SK-N-SH (cell line): ENCODE measurements at regions not wholly inside any gene's neighbourhood (a gene's known extent, or its start where the extent isn't known, plus 50 kb on each side); places are given as distances from the start of the nearest gene placed in this dataset.

Source experiments
- CTCF ChIA-PET: fragments of 300-600, 350-600 bp; formaldehyde crosslinking; extraction: SDS; loops from one replicate; lab custom pipeline; 2021; lab: Yijun Ruan, JAX
- POLR2A ChIA-PET: fragments of 350-600 bp; sonication (Branson Sonifier 250); formaldehyde crosslinking; extraction: SDS; loops from one replicate; lab custom pipeline; 2020; ENCODE audit warnings: antibody characterized with exemption, inconsistent platforms; lab: Yijun Ruan, JAX
- DNase-seq: peaks from one replicate; pipeline ENCODE4 v3.0.0; 2012
- H2AFZ ChIP-seq: fragments of 200-600 bp; sonication (generic); 2 replicates; pipeline ENCODE4 v1.8.1; 2016; ENCODE audit warnings: antibody characterized with exemption, mild to moderate bottlenecking, low read depth
- H3F3A ChIP-seq: fragments of 200-600 bp; sonication (generic); replicated peaks from 2 replicates; pipeline ENCODE3; 2016; ENCODE audit warnings: antibody characterized with exemption, mild to moderate bottlenecking; ENCODE audit not compliant: insufficient read depth
- H3K27ac ChIP-seq, 2 experiments: fragments of 200-500 bp in 1 of 2; fragments of 200-600 bp in 1 of 2; sonication (Bioruptor generic) in 1 of 2; sonication (generic), shearing (Covaris generic) in 1 of 2; 2 replicates each; pipeline versions ENCODE4 v1.5.1 to v1.6.1; 2014 to 2016; ENCODE audit warnings: low read depth in 2 of 2, inconsistent platforms in 1 of 2, low read length in 1 of 2, mild to moderate bottlenecking in 1 of 2, mixed read lengths in 1 of 2
- H3K27me3 ChIP-seq: fragments of 200-600 bp; sonication (generic), shearing (Covaris generic); 2 replicates; pipeline ENCODE4 v1.6.1; 2016; ENCODE audit warnings: mixed run types; ENCODE audit not compliant: insufficient read depth
- H3K36me3 ChIP-seq, 2 experiments: fragments of 200-500 bp in 1 of 2; fragments of 200-600 bp in 1 of 2; sonication (Bioruptor generic) in 1 of 2; sonication (generic) in 1 of 2; replicated peaks in 1 of 2; 2 replicates each; pipeline versions ENCODE3 to v1.5.1; 2014 to 2016; ENCODE audit warnings: low read length in 1 of 2, mild to moderate bottlenecking in 1 of 2; ENCODE audit not compliant: insufficient read depth in 2 of 2, control insufficient read depth in 1 of 2
- H3K4me1 ChIP-seq, 2 experiments: fragments of 200-500 bp in 1 of 2; fragments of 200-600 bp in 1 of 2; sonication (Bioruptor generic) in 1 of 2; sonication (generic), shearing (Covaris generic) in 1 of 2; 2 replicates each; pipeline versions ENCODE4 v1.5.1 to v1.6.1; 2014 to 2016; ENCODE audit warnings: low read depth in 1 of 2, low read length in 1 of 2, mixed run types in 1 of 2; ENCODE audit not compliant: insufficient read depth in 2 of 2, control insufficient read depth in 1 of 2
- H3K4me2 ChIP-seq: fragments of 200-600 bp; sonication (generic), shearing (Covaris generic); 2 replicates; pipeline ENCODE4 v1.6.1; 2017; ENCODE audit warnings: mixed run types
- H3K4me3 ChIP-seq, 2 experiments: fragments of 200-500 bp in 1 of 2; fragments of 200-600 bp in 1 of 2; sonication (Bioruptor generic) in 1 of 2; sonication (generic), shearing (Covaris generic) in 1 of 2; 2 replicates each; pipeline versions ENCODE4 v1.5.1 to v1.8.1; 2014 to 2016; ENCODE audit warnings: low read depth in 2 of 2, inconsistent platforms in 1 of 2, low read length in 1 of 2, mild to moderate bottlenecking in 1 of 2, mixed read lengths in 1 of 2, moderate library complexity in 1 of 2
- H3K79me2 ChIP-seq: fragments of 200-600 bp; sonication (generic); 2 replicates; pipeline ENCODE4 v1.8.1; 2017; ENCODE audit warnings: mild to moderate bottlenecking; ENCODE audit not compliant: insufficient read depth
- H3K9ac ChIP-seq: fragments of 200-600 bp; sonication (generic); 2 replicates; pipeline ENCODE4 v1.6.1; 2017; ENCODE audit warnings: mixed run types
- H3K9me2 ChIP-seq: fragments of 200-600 bp; sonication (generic); 2 replicates; pipeline ENCODE4 v1.6.1; 2017; ENCODE audit warnings: mixed run types
- H3K9me3 ChIP-seq: fragments of 200-600 bp; sonication (generic); 2 replicates; pipeline ENCODE4 v1.6.1; 2017; ENCODE audit warnings: mixed run types, mild to moderate bottlenecking, moderate library complexity
- H4K20me1 ChIP-seq: fragments of 200-600 bp; sonication (generic); 2 replicates; pipeline ENCODE4 v1.6.1; 2017; ENCODE audit warnings: mild to moderate bottlenecking, mixed run types; ENCODE audit not compliant: insufficient read depth
- ELF1 ChIP-seq: IDR thresholded peaks from 2 replicates; pipeline ENCODE4 v1.4.0; 2012
- EP300 ChIP-seq, 2 experiments: IDR thresholded peaks; 2 replicates each; pipeline versions ENCODE4 v1.4.0 to v1.6.1; 2012; ENCODE audit warnings: borderline replicate concordance in 1 of 2, low read depth in 1 of 2, low read length in 1 of 2
- FOXM1 ChIP-seq: IDR thresholded peaks from 2 replicates; pipeline ENCODE4 v1.4.0; 2012; ENCODE audit warnings: low read depth, mild to moderate bottlenecking
- GABPA ChIP-seq: IDR thresholded peaks from 2 replicates; pipeline ENCODE4 v1.4.0; 2012; ENCODE audit warnings: low read depth, mild to moderate bottlenecking
- MEF2A ChIP-seq: IDR thresholded peaks from 2 replicates; pipeline ENCODE4 v1.4.0; 2012; ENCODE audit warnings: low read depth, borderline replicate concordance
- MXI1 ChIP-seq: IDR thresholded peaks from 2 replicates; pipeline ENCODE4 v1.6.1; 2012; ENCODE audit warnings: mild to moderate bottlenecking, low read depth, low read length, improper control_type of control experiment
- POLR2AphosphoS5 ChIP-seq: IDR thresholded peaks from 2 replicates; pipeline ENCODE4 v1.6.1; 2012; ENCODE audit warnings: low read depth, low read length
- RCOR1 ChIP-seq: fragments of 150-350 bp; IDR thresholded peaks from 2 replicates; pipeline ENCODE4 v1.6.1; 2017; ENCODE audit warnings: antibody characterized with exemption, low read length
- RXRA ChIP-seq: IDR thresholded peaks from 2 replicates; pipeline ENCODE4 v1.4.0; 2012; ENCODE audit warnings: low read depth, mild to moderate bottlenecking, borderline replicate concordance
- SIN3A ChIP-seq: IDR thresholded peaks from 2 replicates; pipeline ENCODE4 v1.6.1; 2012; ENCODE audit warnings: low read depth, mild to moderate bottlenecking, low read length, moderate library complexity, borderline replicate concordance
- TAF1 ChIP-seq: IDR thresholded peaks from 2 replicates; pipeline ENCODE4 v1.6.1; 2012; ENCODE audit warnings: low read depth, mild to moderate bottlenecking, low read length, moderate library complexity, borderline replicate concordance
- TCF12 ChIP-seq: IDR thresholded peaks from 2 replicates; pipeline ENCODE4 v1.4.0; 2012
- TEAD4 ChIP-seq: IDR thresholded peaks from 2 replicates; pipeline ENCODE4 v1.4.0; 2012; ENCODE audit warnings: mild to moderate bottlenecking, borderline replicate concordance; ENCODE audit not compliant: insufficient read depth
- WGBS: methylation state at CpG from one replicate; pipeline ENCODE4 v1.1.6; 2017; ENCODE audit warnings: low lambda C conversion rate; 5-methylcytosine and 5-hydroxymethylcytosine counted together
- TF ChIP-seq, protein P1 (sequence below): fragments of 150-350 bp; IDR thresholded peaks from 2 replicates; pipeline ENCODE4 v1.6.1; 2016; ENCODE audit warnings: mild to moderate bottlenecking, low read depth, low read length
- TF ChIP-seq, protein P2 (sequence below): IDR thresholded peaks from 2 replicates; pipeline ENCODE4 v1.4.0; 2012; ENCODE audit warnings: low read depth, borderline replicate concordance
- TF ChIP-seq, protein P3 (sequence below): IDR thresholded peaks from 2 replicates; pipeline ENCODE4 v1.4.0; 2012; ENCODE audit warnings: low read depth, borderline replicate concordance

DNA sequence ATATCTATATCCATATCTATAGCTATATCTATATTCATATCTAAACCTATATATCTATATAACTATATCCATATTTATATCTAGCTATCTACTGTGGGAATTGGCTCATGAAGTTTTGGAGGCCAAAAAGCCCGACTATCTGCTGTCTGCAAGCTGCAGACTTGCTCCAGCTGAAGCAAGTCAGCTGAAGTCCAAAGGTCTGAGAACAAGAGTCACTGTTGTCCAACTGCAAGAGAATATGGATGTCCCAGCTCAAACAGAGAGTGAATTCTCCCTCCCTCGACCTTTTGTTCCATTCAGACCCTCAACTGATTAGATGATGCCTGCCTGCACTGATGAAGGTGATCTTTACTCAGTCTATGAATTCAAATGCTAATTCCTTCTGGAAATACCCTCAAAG, 63.3 kb upstream of the VCX start:
- H3K4me1 ChIP-seq: no peaks in the 10 kb centered on the region
- ChIA-PET CTCF (no interaction called here), POLR2A (no interaction called here)
- H3K27me3 ChIP-seq: no peaks in the 10 kb centered on the region
- H3K9me2 ChIP-seq: no peaks in the 10 kb centered on the region
- no peak overlapping the region for H3K9ac ChIP-seq
- no peak overlapping the region for H3K4me3 ChIP-seq
- H3K79me2 ChIP-seq: no peaks in the 10 kb centered on the region
- DNase-seq: no peak
- no peak overlapping the region for H3K27ac ChIP-seq
- H3K36me3 ChIP-seq: no peaks in the 10 kb centered on the region
- TF ChIP-seq TEAD4: no peak
- TF ChIP-seq, protein P1, sequence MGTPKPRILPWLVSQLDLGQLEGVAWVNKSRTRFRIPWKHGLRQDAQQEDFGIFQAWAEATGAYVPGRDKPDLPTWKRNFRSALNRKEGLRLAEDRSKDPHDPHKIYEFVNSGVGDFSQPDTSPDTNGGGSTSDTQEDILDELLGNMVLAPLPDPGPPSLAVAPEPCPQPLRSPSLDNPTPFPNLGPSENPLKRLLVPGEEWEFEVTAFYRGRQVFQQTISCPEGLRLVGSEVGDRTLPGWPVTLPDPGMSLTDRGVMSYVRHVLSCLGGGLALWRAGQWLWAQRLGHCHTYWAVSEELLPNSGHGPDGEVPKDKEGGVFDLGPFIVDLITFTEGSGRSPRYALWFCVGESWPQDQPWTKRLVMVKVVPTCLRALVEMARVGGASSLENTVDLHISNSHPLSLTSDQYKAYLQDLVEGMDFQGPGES: no peak
- TF ChIP-seq RXRA: no peak
- TF ChIP-seq TAF1: no peak
- TF ChIP-seq EP300 (IDR thresholded peaks at IDR 0.05; ENCODE audit: borderline replicate concordance in 1 of 2, low read depth in 1 of 2, low read length in 1 of 2): no peak
- TF ChIP-seq, protein P2, sequence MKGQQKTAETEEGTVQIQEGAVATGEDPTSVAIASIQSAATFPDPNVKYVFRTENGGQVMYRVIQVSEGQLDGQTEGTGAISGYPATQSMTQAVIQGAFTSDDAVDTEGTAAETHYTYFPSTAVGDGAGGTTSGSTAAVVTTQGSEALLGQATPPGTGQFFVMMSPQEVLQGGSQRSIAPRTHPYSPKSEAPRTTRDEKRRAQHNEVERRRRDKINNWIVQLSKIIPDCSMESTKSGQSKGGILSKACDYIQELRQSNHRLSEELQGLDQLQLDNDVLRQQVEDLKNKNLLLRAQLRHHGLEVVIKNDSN: no peak
- no peak for TF ChIP-seq ELF1
- TF ChIP-seq FOXM1: no peak
- TF ChIP-seq POLR2AphosphoS5: no peak
- TF ChIP-seq MXI1: no peak
- no peak for TF ChIP-seq GABPA
- no peak for TF ChIP-seq SIN3A
- H2AFZ ChIP-seq: no peak overlapping the region
- H3F3A ChIP-seq: no peaks in the 10 kb centered on the region
- no peaks in the 10 kb centered on the region for H4K20me1 ChIP-seq
- 4% methylated on average over 2 of the region's 2 CpGs for WGBS
- no peak overlapping the region for H3K4me2 ChIP-seq
- no peaks in the 10 kb centered on the region for H3K9me3 ChIP-seq

DNA sequence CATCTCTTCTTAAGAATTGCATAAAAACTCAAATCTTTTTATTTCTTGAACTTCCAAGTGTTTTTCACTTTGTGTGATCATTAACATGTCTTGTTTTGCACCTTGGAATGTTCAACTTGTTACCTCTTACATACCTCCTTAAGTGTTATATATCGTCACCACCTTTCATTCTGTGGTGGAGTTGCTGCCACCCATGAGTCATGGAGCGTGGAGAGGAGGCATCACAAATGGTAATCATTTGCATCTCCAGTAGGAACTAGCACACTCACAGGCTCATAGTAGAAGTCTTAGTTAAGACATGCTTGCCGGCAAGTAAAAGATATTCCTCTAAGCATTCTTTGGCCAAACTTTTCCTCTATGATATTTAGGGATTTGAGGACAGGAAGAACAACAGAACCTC, 67.0 kb upstream of the VCX start:
- H3K36me3 ChIP-seq: no peaks in the 10 kb centered on the region
- 11% methylated on average over 3 of the region's 3 CpGs for WGBS
- no peak overlapping the region for H3K9ac ChIP-seq
- no peaks in the 10 kb centered on the region for H4K20me1 ChIP-seq
- no peak overlapping the region for H3K4me3 ChIP-seq
- H3K4me2 ChIP-seq: no peak overlapping the region
- no peaks in the 10 kb centered on the region for H3F3A ChIP-seq
- no peaks in the 10 kb centered on the region for H3K9me2 ChIP-seq
- H3K27ac ChIP-seq: no peak overlapping the region
- no peaks in the 10 kb centered on the region for H3K27me3 ChIP-seq
- TF ChIP-seq, protein P2: no peak
- no peak for TF ChIP-seq MEF2A
- no peak for TF ChIP-seq SIN3A
- no peak for TF ChIP-seq TCF12
- TF ChIP-seq, protein P3, sequence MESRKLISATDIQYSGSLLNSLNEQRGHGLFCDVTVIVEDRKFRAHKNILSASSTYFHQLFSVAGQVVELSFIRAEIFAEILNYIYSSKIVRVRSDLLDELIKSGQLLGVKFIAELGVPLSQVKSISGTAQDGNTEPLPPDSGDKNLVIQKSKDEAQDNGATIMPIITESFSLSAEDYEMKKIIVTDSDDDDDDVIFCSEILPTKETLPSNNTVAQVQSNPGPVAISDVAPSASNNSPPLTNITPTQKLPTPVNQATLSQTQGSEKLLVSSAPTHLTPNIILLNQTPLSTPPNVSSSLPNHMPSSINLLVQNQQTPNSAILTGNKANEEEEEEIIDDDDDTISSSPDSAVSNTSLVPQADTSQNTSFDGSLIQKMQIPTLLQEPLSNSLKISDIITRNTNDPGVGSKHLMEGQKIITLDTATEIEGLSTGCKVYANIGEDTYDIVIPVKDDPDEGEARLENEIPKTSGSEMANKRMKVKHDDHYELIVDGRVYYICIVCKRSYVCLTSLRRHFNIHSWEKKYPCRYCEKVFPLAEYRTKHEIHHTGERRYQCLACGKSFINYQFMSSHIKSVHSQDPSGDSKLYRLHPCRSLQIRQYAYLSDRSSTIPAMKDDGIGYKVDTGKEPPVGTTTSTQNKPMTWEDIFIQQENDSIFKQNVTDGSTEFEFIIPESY: no peak
- no peak for TF ChIP-seq RCOR1
- H3K9me3 ChIP-seq: no peaks in the 10 kb centered on the region
- H2AFZ ChIP-seq: no peak overlapping the region
- H3K79me2 ChIP-seq: no peaks in the 10 kb centered on the region
- no peak for DNase-seq
- ChIA-PET POLR2A (no interaction called here), CTCF (no interaction called here)
- no peaks in the 10 kb centered on the region for H3K4me1 ChIP-seq
